ENCODE measurements at regions not wholly inside any gene's neighbourhood (a gene's known extent, or its start where the extent isn't known, plus 50 kb on each side); places are given as distances from the start of the nearest gene placed in this dataset.

DNA sequence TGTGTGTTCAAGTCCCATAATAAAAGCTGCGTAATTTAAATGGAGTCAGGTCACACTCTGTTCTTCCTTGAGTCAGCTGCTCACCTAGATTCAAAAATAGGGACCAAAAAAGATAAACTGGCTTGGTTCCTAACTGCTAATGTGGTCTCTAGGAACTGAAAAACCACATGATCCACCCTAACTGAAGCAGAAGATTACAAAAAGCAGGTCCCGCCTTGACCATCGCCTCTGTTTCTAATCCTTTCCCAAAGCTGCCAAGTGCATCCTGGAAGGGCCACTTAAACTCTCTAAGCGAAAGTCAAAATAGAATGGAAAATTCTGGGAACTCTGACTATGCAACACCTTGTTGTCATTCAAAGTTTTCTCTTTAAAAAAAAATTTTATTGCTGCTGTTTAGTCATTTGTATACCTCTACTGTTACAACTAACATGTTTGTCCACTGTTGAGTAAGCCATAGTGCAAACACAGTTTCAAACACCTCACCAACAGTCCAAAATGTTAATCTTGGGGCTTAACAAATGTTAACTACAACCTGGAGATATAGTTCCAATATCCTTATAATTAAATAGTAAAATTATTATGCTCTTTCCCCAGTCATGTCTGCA is 88.9 kb upstream of the THBS1 start:
- H3K4me1 ChIP-seq (ENCODE audit: control insufficient read depth, insufficient read depth, low read length) = no peaks in the 10 kb centered on the region
- no peaks in the 10 kb centered on the region for H3K9me3 ChIP-seq (ENCODE audit: control insufficient read depth, low read length)
- H3K36me3 ChIP-seq (ENCODE audit: control insufficient read depth, insufficient read depth, low read length) = no peaks in the 10 kb centered on the region
- no peaks in the 10 kb centered on the region for H3K27me3 ChIP-seq (ENCODE audit: control insufficient read depth, insufficient read depth, low read length)
- no peak overlapping the region for H3K9ac ChIP-seq (ENCODE audit: low read length)
- no peak overlapping the region for H3K4me3 ChIP-seq (ENCODE audit: low read length)

DNA sequence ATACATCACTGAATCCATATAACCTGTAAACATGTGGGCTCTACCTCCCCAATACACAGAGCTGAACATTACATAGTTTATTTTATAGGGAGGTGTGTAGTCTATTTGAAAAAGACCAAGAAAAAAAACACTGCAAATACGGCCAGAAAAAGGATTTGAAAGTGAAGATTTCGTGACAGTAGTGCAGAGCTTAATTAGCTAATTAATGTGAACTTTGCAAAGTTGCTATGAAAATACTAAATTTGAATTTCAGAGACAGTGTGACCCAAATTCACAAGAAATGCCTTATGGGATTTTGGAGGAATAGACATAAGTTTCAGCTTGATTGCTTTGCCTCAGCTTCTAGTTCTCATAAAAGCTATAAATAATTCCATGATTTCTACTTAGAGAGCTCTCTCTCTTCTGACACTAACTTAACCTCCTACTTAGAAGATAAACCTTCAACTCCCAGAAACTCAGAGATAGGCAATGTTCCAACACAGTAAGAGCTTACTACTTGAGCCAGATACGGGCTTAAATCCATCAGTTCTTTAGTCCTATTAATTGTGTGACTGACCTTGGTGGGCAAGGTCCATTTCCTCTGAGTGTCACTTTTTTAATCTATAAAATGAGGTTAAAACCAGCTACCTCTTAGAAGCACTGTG is 87.3 kb upstream of the THBS1 start:
- H3K4me3 ChIP-seq (ENCODE audit: low read length) = no peak overlapping the region
- H3K36me3 ChIP-seq (ENCODE audit: control insufficient read depth, insufficient read depth, low read length) = no peaks in the 10 kb centered on the region
- H3K27me3 ChIP-seq (ENCODE audit: control insufficient read depth, insufficient read depth, low read length) = no peaks in the 10 kb centered on the region
- no peaks in the 10 kb centered on the region for H3K4me1 ChIP-seq (ENCODE audit: control insufficient read depth, insufficient read depth, low read length)
- no peaks in the 10 kb centered on the region for H3K9me3 ChIP-seq (ENCODE audit: control insufficient read depth, low read length)
- no peak overlapping the region for H3K9ac ChIP-seq (ENCODE audit: low read length)

DNA sequence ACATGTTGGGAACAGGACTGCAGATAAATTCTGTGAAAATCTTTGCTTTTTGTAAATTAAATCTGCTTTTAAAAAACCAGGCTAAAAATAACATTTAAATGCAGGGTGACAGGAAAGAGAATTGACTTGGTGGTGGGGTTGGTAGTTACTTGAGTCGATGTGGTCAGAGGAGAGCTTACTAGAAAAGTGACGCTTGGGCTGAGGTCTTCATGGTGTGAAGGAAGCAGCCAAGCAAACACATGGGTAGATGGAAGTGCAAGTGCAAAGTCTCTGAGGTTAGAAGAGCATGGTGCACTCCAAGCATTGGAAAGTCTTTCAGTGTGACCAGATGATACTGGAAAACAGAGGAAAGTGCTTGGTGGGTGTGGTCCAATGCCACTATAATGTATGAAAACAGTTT is 86.4 kb upstream of the THBS1 start:
- no peaks in the 10 kb centered on the region for H3K36me3 ChIP-seq (ENCODE audit: control insufficient read depth, insufficient read depth, low read length)
- H3K9me3 ChIP-seq (ENCODE audit: control insufficient read depth, low read length) = no peaks in the 10 kb centered on the region
- H3K4me1 ChIP-seq (ENCODE audit: control insufficient read depth, insufficient read depth, low read length) = no peaks in the 10 kb centered on the region
- no peak overlapping the region for H3K9ac ChIP-seq (ENCODE audit: low read length)
- no peak overlapping the region for H3K4me3 ChIP-seq (ENCODE audit: low read length)
- H3K27me3 ChIP-seq (ENCODE audit: control insufficient read depth, insufficient read depth, low read length) = no peaks in the 10 kb centered on the region

- no peaks in the 10 kb centered on the region for H3K9me3 ChIP-seq (ENCODE audit: control insufficient read depth, low read length)
- H3K4me3 ChIP-seq (ENCODE audit: low read length) = no peak overlapping the region
- no peaks in the 10 kb centered on the region for H3K36me3 ChIP-seq (ENCODE audit: control insufficient read depth, insufficient read depth, low read length)
- no peaks in the 10 kb centered on the region for H3K27me3 ChIP-seq (ENCODE audit: control insufficient read depth, insufficient read depth, low read length)
- H3K9ac ChIP-seq (ENCODE audit: low read length) = no peak overlapping the region
- H3K4me1 ChIP-seq (ENCODE audit: control insufficient read depth, insufficient read depth, low read length) = no peaks in the 10 kb centered on the region
Observed at GRCh38 chr15:39495871-39496840, 84.7 kb upstream of the THBS1 start.

- Histone ChIP-seq H3K9me3 (ENCODE audit: control insufficient read depth, low read length) (no peaks in the 10 kb centered on the region), H3K36me3 (ENCODE audit: control insufficient read depth, insufficient read depth, low read length) (no peaks in the 10 kb centered on the region), H3K27me3 (ENCODE audit: control insufficient read depth, insufficient read depth, low read length) (no peaks in the 10 kb centered on the region), H3K9ac (ENCODE audit: low read length) (no peak overlapping the region), H3K4me1 (ENCODE audit: control insufficient read depth, insufficient read depth, low read length) (no peaks in the 10 kb centered on the region), H3K4me3 (ENCODE audit: low read length) (no peak overlapping the region)
Observed at GRCh38 chr15:39497016-39497758, 83.7 kb upstream of the THBS1 start.

GRCh38 chr15:39497759-39498565 is 82.9 kb upstream of the THBS1 start:
- Histone ChIP-seq H3K9ac (ENCODE audit: low read length) (no peak overlapping the region), H3K4me1 (ENCODE audit: control insufficient read depth, insufficient read depth, low read length) (no peaks in the 10 kb centered on the region), H3K36me3 (ENCODE audit: control insufficient read depth, insufficient read depth, low read length) (no peaks in the 10 kb centered on the region)

GRCh38 chr15:39498629-39499028 is 82.2 kb upstream of the THBS1 start:
- Histone ChIP-seq H3K9ac (ENCODE audit: low read length) (no peak overlapping the region), H3K9me3 (ENCODE audit: control insufficient read depth, low read length) (no peaks in the 10 kb centered on the region), H3K4me1 (ENCODE audit: control insufficient read depth, insufficient read depth, low read length) (no peaks in the 10 kb centered on the region), H3K36me3 (ENCODE audit: control insufficient read depth, insufficient read depth, low read length) (no peaks in the 10 kb centered on the region), H3K4me3 (ENCODE audit: low read length) (no peak overlapping the region), H3K27me3 (ENCODE audit: control insufficient read depth, insufficient read depth, low read length) (no peaks in the 10 kb centered on the region)

More at GRCh38 chr15:39497759-39498565, 82.9 kb upstream of the THBS1 start:
- Histone ChIP-seq H3K4me3 (ENCODE audit: low read length) (no peak overlapping the region), H3K9me3 (ENCODE audit: control insufficient read depth, low read length) (no peaks in the 10 kb centered on the region), H3K27me3 (ENCODE audit: control insufficient read depth, insufficient read depth, low read length) (no peaks in the 10 kb centered on the region)

- no peak overlapping the region for H3K9ac ChIP-seq (ENCODE audit: low read length)
- H3K4me3 ChIP-seq (ENCODE audit: low read length) = no peak overlapping the region
- no peaks in the 10 kb centered on the region for H3K4me1 ChIP-seq (ENCODE audit: control insufficient read depth, insufficient read depth, low read length)
- H3K36me3 ChIP-seq (ENCODE audit: control insufficient read depth, insufficient read depth, low read length) = no peaks in the 10 kb centered on the region
- no peaks in the 10 kb centered on the region for H3K9me3 ChIP-seq (ENCODE audit: control insufficient read depth, low read length)
- no peaks in the 10 kb centered on the region for H3K27me3 ChIP-seq (ENCODE audit: control insufficient read depth, insufficient read depth, low read length)
Observed at GRCh38 chr15:39499042-39499441, 81.8 kb upstream of the THBS1 start.

DNA sequence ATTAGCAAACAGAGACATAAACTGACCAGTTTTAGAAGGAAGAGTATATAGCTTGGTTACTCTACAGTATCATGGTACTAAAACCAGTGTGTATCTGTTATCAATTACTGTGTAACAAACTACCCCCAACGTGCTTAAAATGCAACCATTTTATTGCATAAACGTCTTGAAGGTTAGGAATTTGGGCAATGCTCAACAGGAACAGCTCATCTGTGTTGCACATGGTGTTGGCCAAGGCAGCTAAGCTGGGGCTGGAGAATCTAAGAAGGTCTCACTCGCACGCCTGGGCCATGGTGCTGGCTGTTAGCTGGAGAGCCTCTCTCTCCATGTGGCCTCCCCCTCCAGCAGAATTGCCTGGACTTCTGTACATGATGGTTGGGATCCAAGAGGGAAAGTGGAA is 81.2 kb upstream of the THBS1 start:
- H3K9me3 ChIP-seq (ENCODE audit: control insufficient read depth, low read length) = no peaks in the 10 kb centered on the region
- H3K4me3 ChIP-seq (ENCODE audit: low read length) = no peak overlapping the region
- H3K27me3 ChIP-seq (ENCODE audit: control insufficient read depth, insufficient read depth, low read length) = no peaks in the 10 kb centered on the region
- H3K4me1 ChIP-seq (ENCODE audit: control insufficient read depth, insufficient read depth, low read length) = no peaks in the 10 kb centered on the region
- H3K36me3 ChIP-seq (ENCODE audit: control insufficient read depth, insufficient read depth, low read length) = no peaks in the 10 kb centered on the region
- no peak overlapping the region for H3K9ac ChIP-seq (ENCODE audit: low read length)

DNA sequence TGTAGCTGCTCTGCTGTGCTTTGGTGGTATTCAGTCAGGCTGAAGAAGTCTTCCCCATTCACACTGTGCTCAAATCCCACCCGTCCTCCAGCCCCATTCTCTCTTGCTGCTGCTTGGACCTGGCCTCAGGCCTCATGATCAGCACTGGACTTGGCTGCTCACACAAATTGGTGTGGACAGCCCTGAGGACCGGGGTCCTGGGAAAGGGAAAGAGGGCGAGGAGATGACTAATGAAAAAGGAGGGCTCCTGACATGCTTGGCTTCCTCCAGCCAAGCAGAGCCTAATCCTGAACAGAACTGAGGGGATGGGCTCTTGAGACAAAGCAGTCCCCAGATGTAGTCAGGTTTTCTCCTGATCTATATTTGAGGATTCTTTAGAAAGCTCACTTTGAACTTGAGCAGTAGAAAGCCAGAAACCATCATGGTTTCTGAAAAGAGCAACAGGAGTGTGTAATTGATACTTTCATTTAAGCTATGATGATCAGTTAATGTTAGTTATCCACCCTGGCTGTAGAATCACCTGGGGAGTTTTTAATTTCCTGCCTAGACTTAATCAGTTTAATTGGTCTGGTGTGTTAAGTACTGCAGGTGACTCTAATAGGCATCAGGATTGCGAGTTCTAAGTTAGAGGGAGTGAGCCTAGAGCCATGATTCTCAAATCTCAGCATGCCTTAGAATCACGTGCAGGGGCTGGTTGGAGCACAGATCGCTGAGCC is 79.4 kb upstream of the THBS1 start:
- Histone ChIP-seq H3K4me3 (ENCODE audit: low read length) (no peak overlapping the region), H3K36me3 (ENCODE audit: control insufficient read depth, insufficient read depth, low read length) (no peaks in the 10 kb centered on the region), H3K27me3 (ENCODE audit: control insufficient read depth, insufficient read depth, low read length) (no peaks in the 10 kb centered on the region), H3K9ac (ENCODE audit: low read length) (no peak overlapping the region), H3K4me1 (ENCODE audit: control insufficient read depth, insufficient read depth, low read length) (no peaks in the 10 kb centered on the region), H3K9me3 (ENCODE audit: control insufficient read depth, low read length) (no peaks in the 10 kb centered on the region)

GRCh38 chr15:39502082-39502447 is 78.8 kb upstream of the THBS1 start:
- H3K4me3 ChIP-seq (ENCODE audit: low read length) = no peak overlapping the region
- H3K4me1 ChIP-seq (ENCODE audit: control insufficient read depth, insufficient read depth, low read length) = no peaks in the 10 kb centered on the region
- no peak overlapping the region for H3K9ac ChIP-seq (ENCODE audit: low read length)
- H3K36me3 ChIP-seq (ENCODE audit: control insufficient read depth, insufficient read depth, low read length) = no peaks in the 10 kb centered on the region
- H3K9me3 ChIP-seq (ENCODE audit: control insufficient read depth, low read length) = no peaks in the 10 kb centered on the region
- no peaks in the 10 kb centered on the region for H3K27me3 ChIP-seq (ENCODE audit: control insufficient read depth, insufficient read depth, low read length)
